ENCODE measurements at regions not wholly inside any gene's neighbourhood (a gene's known extent, or its start where the extent isn't known, plus 50 kb on each side); places are given as distances from the start of the nearest gene placed in this dataset.

DNA sequence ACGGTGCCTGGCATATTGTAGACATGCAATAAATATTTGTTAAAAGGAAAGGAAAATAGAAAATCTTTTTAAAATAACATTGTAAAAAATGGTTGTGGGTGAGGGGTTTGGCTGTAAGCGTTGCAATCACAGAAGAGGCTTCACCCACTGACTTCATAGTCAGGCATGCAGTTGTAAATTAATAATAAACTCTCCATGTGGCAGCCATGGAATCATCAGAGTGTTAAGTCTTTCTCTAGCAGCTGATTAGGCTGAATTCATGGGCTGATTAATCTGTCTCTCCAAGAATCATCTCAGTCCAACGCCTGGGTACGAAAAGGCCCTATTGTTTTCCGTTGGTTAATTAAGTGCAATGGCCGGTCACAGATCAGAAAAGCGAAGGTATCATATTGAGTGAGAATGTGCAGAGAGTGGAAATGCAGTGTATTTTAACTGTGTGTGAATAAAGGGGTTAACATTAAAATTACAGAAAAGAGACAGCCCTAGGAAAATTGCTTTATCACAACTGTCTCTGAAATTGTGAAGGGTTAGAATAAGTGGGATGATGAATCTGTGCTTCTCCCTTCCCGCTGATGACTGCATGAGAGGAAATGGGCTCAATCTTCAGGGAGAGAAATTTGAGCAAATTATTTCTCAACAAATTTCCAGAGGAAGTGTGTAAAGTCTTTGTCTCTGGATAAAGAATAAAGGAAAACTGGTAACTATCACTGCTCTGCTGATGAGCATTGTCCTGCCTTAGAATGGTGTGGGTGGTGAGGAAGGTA, 269.0 kb downstream of the FAM76B start:
- no peak for DNase-seq (ENCODE audit: low read depth in 2 of 3, low spot score in 2 of 3)

DNA sequence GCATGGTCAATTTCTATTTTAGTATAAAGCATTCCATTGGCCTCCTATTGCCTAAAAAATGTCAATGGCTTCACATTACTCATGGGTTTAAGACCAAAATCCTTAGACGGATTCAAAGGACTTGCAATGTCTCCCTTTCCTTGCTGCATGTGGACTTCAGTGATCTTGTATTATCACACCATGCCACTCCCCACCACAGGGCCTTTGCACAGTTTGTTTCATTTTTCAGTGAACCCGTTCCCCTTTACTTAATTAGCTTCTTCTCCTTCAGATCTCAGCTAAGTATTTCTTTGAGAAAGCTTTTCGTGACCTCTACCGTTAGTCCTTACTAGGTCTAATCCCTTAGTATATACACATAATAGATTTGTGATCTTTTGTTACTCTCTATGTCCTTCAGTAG, 269.7 kb downstream of the FAM76B start:
- DNase-seq (ENCODE audit: low read depth in 2 of 3, low spot score in 2 of 3) = no peak

DNA sequence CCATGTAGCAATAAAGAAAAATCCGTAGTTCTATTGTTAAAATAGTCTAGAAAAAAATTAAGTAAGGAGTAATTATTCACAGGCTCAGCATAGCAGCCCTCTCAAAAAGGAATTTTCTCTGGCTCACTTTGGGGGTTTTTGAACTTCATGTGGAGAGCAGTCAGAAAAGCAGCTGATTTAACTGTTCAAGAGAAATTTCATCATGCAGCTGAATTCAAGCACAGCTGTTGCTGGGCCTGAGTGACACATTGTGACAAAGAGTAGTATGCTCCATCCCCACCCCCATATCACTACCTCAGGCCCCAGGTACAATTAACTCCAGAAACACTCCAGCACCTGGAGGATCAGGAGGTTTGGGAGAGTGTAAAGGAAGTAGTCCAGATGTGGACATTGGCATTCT, 272.1 kb downstream of the FAM76B start:
- no peak for DNase-seq (ENCODE audit: low read depth in 2 of 3, low spot score in 2 of 3)

DNA sequence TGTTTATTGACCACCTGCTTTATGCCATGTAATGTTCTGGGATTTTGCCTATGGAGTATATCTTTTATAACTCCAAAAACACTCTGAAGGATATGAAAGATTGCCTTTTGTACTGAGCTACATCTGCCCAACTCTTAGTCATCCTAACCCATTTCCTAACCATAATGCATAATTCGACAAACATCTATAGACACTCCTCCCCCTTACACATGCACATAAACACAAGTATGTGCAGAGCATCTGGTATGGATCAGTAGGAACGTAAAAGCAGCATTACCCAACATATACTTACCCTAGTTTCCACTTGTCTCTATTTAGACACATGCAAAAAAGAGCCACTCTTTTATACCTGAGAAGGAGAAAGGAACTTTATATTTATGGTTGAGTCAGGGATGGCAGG, 272.8 kb downstream of the FAM76B start:
- no peak for DNase-seq (ENCODE audit: low read depth in 2 of 3, low spot score in 2 of 3)

DNA sequence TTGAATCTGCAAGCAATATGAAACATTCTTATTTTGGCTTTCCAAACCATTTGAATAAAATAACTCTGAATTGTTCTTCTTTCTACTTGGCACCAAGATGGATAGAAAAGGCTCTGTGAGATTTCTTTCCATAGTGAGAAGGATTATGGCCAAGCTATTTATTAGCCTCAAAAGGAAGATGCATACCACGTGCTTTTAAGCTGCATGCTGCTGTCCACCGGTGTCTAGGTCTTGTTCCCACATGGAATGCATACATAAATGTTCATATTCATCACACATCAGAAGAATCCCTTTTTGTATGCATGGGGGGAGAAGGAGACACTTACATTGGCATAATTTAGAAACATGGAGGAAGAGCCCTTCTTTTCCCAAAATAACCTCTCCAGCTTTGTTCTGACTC, 273.4 kb downstream of the FAM76B start:
- no peak for DNase-seq (ENCODE audit: low read depth in 2 of 3, low spot score in 2 of 3)

DNA sequence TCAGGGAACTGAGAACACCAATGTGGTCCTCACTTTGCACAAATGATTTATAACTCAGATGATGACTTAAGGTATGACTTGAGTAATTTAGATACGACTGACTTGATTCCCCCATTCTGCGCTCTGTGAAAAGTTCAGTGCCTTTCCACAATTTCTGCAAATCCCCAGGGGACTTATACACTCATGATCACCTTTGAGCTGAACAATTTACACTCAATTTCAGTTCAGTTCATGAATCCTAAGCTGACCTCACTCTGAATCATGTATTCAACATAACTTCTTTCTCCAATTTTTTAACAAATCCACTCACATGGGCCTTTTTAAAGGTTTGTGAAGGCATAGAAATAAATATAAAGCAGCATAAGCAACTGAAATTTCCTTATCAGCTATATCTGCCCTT, 274.2 kb downstream of the FAM76B start:
- DNase-seq (ENCODE audit: low read depth in 2 of 3, low spot score in 2 of 3) = no peak

DNA sequence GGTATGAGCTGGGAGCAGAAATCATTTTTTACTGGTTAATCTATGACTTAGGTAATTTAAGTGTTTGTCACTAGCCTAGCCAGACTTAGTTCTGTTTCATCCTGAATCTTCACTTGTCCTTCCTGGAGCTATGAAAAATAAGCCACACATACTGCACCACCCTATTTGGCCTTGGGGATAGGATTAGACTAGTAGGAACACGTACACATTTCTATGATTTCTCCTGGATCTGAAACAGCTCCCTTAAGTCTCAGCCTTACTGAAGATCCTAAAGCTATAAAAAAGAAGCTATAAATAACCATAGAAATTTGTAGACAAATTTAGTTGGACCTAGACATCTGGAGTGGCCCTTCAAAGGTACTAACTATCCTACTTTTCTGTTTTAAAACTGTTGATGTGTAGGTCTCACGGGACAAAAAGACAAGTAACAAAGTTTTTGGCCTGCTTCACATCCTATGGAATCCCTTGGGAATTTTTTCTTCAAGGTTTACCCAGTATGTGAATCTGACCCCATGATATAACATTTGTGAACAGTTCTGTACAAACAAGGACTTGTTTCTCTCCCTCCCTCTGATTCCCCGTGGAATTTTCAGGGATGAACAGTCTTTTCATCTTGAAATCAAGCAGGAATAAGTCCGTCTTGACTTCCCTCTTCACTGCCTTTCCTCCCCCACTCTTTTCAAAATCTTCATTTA, 275.0 kb downstream of the FAM76B start:
- DNase-seq (ENCODE audit: low read depth in 2 of 3, low spot score in 2 of 3) = no peak

DNA sequence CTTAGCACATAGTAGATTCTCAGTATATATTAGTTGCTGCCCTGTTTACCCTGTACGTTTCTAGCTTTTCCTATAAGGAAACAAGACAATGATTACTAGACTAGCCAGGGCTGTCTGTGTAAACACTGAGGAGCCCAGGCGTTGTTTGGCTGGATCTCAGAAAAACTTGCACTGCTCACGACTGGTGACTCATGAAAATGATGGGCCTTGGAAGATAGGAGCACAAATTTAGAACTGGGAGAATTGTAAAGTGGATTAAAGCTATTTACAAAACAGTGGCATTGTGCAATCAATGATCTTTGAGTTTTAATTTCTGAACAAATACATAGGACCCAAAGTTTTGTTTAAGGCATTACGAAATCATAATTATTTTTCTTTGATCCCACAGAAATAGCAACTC, 276.9 kb downstream of the FAM76B start:
- DNase-seq (ENCODE audit: low read depth in 2 of 3, low spot score in 2 of 3) = no peak

DNA sequence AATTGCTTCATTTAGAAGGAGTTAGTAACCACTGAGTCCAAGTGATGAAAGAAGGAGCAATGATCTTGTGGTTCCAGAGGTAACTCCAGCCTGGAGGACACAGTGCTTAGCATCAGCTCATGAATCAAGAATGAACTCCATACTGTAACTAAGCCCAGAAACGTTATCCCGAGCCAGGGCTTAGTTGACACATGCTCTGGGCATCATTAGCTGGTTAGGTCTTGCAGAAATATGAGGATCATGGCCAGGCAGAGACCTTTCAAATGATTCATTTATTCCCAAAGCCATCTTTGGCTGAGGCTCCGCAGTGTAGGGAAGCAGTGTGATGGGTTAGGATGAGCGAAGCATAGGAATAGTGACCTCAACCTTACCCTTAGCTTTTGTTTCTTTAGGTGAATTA, 277.4 kb downstream of the FAM76B start:
- no peak for DNase-seq (ENCODE audit: low read depth in 2 of 3, low spot score in 2 of 3)

DNA sequence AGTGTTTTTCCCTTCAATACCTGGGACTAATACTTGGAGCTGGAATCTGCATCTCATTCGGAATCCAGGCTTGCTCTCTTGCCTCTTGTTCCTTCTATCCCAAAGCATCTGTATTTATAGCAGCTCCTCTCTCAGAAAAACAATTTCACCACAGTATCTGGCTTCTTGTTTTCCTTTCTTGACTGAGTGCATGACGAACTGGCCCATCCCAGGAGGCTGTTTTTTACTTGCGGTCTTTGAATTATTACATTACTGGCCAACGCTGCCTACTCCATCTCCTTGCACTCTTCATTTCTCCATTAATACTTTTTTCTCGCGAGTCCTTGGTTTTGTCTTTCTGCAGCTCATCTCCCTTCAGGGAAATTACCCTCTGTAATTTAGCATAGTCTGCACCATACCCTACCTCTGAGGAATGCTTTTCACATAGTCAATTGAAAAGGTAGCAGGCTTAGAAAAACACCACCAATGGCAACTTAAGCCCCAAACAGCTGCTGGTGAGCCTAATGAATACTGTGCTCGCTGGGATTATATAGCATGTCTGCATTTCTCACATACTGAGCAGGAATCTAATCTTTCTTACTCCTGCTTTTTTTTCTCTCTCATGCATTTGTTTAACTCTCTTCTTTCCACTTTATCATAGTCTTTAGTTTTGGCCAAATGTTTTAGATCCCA, 277.4 kb upstream of the SESN3 start:
- no peak for DNase-seq (ENCODE audit: low read depth in 2 of 3, low spot score in 2 of 3)

DNA sequence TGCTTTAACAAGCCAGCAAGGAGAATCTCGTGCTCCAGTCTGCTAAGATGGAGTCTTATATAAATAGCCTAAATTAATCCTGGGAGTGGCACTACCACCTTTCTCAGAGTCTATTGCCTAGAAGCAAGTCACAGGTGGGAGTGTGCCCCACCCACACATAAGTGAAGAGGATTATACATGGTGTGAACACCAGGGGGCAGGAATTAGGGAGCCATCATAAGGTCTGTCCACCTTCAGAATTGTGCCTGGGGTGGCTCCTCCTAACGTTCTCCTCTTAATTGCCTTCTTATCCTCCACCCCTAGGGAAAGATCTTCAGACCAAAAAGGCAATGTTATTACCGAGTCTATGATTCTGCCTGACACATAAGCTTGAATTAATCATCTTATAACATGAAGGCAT, 276.8 kb upstream of the SESN3 start:
- DNase-seq (ENCODE audit: low read depth in 2 of 3, low spot score in 2 of 3) = no peak

DNA sequence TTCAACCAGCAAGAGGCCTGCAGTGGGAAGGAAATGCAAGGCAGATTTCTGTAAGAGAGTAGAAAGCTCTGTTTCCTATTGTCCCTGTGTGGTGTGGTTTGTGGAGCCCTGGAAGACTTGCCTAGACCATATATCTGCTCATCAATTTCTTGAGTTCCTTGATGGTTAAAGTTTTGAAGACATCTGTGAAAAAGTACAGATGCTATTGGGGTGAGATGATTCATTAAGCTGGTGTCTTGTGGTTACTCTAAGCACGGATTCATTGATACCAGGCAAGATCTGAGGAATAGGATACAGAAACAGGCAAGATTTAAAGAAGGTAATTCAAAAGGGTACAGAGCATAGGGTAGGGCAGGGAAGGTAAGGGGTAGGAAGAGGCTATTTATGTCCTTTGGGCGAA, 275.8 kb upstream of the SESN3 start:
- no peak for DNase-seq (ENCODE audit: low read depth in 2 of 3, low spot score in 2 of 3)

DNA sequence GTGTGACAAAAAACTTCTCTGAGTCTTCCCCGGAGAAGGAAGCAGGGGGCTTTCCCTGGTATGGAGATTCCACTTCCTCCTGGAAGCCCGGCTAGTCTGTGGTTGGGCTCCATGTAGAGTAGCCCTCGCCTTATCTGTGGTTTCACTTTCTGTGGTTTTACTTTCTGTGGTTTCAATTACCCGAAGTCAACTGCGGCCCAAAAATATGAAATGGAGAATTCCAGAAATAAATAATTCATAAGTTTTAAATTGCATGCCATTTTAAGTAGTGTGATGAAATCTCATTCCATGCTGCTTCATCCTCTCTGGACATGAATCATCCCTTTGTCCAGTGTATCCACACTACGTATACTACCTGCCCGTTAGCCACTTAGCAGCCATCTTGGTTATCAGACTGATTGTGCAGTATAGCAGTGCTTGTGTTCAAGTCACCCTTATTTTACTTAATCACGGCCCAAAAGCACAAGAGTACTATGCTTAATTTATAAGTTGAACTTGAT, 275.0 kb upstream of the SESN3 start:
- DNase-seq (ENCODE audit: low read depth in 2 of 3, low spot score in 2 of 3) = peak in 2 of 3 donors; percentile 51 to 62

DNA sequence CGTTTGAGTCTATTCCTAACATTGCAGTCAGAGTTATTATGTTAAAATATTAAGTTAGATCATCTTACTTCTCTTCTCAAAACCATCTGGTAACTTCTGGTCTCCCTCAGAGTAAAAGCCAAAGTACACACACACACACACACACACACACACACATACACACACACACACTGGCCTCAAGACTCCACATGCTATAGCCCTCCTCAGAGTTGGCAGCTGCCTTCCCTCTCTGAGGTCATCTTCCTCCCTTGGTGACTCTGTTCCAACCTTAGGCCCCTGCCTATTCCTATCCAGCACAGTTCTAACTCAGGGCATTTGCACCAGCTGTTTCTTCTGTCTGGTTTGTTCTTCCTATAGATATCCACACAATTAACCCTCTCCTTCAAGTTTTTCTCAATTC, 272.0 kb upstream of the SESN3 start:
- no peak for DNase-seq (ENCODE audit: low read depth in 2 of 3, low spot score in 2 of 3)

DNA sequence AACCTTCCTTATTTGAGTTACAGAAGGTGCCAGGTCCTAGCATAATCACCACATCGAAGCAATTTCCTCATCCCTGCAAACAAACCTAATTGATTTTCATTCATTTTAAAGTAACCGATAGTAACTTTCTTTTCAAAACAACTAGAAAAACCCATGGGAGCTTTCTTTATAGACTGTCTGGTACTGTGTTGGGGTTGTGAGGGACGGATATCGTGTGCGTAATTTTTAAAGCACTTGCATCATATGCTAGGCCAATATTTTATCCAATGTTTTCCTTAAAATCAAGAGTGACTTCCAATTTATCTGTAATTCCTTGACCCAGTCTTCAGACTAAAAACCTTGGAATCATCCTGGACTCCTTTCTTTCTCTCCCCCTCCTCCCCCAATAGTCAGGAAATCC, 271.5 kb upstream of the SESN3 start:
- no peak for DNase-seq (ENCODE audit: low read depth in 2 of 3, low spot score in 2 of 3)

DNA sequence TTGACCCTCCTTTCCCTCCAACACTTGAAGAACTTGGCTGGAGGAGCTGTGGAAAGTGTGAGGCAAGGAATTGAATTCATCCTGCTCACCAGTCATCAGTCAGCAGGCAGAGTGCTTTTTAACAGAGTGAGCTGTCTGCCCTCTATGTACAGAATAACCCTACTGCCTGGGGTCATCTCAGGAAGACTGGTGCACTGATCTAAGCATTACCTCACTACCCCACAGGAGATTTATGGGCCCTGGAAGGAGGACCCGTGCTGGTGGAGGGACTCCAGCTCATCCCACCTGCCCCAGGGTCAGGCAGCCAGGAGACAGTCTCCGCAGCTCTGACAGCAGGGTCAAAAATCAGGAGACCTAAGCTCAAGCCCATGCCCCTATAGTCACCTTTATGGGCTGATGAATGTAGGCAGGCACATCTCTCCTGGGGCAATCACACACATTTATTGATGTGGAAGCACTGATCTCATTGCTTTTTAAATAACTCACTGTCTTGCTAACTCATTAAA, 270.8 kb upstream of the SESN3 start:
- no peak for DNase-seq (ENCODE audit: low read depth in 2 of 3, low spot score in 2 of 3)

DNA sequence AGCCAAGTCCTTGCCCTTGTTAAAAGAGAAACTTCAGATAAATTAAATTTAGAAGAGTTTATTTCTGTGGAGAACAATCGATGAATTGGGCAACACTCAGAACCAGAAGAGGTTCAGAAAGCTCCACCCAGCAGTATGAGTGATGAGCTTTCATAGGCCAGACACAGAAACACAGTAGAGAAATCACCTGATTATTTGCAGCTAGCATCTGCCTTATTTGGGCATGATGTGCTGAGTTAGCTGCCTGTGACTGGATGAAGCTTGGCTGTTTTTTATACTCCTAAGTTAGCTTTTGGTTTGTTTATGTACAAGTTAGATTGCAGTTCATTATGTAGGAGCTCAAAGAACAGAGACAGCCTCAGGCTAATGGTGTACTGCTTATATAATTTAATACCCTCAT, 269.5 kb upstream of the SESN3 start:
- DNase-seq (ENCODE audit: low read depth in 2 of 3, low spot score in 2 of 3) = no peak

DNA sequence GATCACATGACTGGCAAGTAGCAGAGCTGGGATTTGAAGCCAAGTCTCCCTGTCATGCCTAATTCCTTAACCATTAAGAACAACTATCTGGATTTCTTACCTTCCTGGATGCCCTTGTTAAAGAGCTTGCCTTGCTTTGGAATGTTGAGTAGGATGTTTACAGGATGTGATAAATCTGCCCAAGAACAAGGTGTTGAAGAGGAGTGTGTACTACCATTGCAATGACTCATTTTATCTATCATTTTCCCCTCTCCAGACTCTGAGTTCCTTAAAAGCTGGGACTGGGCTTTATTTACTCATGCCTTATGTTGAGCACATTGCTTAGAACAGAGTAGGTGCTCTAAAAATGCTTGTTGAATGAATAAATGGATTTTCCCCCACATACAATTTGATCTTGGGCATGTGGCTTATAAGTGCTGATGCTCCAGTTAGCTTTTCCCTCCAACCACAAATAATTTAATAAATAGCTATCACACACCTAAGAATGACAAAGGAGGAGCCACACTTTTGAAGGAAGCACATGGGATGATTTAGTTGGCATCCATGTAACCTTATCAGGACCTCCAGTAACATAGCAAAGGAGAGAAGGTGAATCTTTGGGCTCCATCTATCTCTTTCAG, 268.6 kb upstream of the SESN3 start:
- DNase-seq (ENCODE audit: low read depth in 2 of 3, low spot score in 2 of 3) = no peak

DNA sequence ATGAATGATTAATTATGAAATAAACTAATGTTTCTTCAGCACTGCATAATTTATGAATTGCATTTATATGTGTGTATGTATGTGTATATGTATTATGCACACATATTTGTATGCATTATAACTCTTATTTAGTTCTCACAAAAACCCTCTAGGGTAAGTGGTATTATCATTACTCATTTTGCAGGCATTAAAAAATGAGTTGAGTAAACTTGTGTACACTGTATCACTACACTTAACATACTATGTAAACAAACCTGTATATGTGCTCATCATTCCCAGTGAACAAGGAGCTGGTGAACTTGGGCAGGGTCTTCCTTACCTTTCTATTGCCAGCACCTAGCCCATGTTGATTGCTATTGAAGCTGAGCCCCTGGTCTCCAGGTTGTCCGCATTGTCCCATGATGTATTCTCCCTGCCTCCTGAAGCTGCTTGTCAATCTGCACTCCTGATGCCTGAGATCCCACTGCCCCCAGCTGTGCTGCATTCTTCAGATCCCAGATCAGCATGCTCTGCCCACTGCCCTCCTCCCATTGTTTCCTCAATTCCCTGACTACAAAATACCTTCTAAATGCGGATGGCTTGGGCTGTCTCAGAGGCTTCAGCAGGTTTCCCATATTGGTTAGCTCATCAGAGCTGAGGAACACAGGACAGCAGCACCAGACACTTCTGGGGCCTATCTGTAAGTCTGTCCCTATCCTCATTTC, 267.9 kb upstream of the SESN3 start:
- no peak for DNase-seq (ENCODE audit: low read depth in 2 of 3, low spot score in 2 of 3)

DNA sequence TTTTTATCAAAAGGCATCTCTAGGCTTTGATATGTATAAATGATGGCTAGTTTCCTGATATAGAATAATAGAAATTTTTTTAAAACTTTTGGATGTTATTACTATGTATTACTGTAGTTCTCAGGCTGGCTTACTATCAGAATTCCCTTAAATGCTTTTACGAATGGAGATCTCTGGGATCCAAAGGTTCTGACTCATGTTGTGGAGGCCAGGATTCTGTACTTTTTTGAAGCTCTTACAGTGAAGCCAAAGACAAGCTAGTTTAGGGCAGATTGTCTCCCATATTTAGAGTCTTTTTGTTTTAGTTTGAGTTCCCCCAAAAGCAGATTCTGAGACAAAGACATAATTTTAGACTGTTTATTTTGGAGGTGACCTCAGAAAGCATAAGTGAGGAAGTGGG, 265.9 kb upstream of the SESN3 start:
- no peak for DNase-seq (ENCODE audit: low read depth in 2 of 3, low spot score in 2 of 3)

DNA sequence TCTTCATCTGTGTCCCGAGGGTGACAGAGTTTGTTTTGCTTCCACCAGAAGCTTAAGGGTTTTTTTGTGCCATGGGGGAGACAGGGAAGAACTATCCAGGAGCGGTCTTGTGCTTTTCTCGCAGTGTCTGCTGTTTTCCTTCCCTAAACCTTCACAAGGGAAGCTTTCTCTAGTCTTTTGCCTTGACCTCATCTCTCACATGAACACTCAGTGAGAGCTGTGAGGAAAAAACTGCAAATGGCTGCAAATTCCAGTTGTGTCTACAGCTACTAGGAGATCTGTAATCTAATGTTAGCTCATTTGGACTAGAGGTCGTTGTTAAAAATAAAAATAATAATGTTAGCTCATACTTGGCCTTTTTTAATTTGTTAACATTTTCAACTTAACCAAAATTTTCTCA, 264.7 kb upstream of the SESN3 start:
- DNase-seq (ENCODE audit: low read depth in 2 of 3, low spot score in 2 of 3) = no peak
